Neural progenitor cell (in vitro differentiated cells): ENCODE measurements at regions not wholly inside any gene's neighbourhood (a gene's known extent, or its start where the extent isn't known, plus 50 kb on each side); places are given as distances from the start of the nearest gene placed in this dataset.
A peak's percentile ranks its signal among the peaks of the same experiment; 100 is the strongest.

Source experiments
- DNase-seq: peaks from one replicate; pipeline ENCODE4 v3.0.0-alpha.2; 2016; ENCODE audit warnings: low spot score
- H2AFZ ChIP-seq: fragments of 200-600 bp; sonication (generic); replicated peaks from 2 replicates; pipeline ENCODE4 v1.6.1; 2016; ENCODE audit warnings: antibody characterized with exemption
- H3F3A ChIP-seq: fragments of 200-600 bp; sonication (generic); 2 replicates; pipeline ENCODE4 v1.6.1; 2016; ENCODE audit warnings: antibody characterized with exemption, low read depth
- H3K27ac ChIP-seq: fragments of 200-600 bp; sonication (generic); 2 replicates; pipeline ENCODE4 v1.5.1; 2016; ENCODE audit warnings: mild to moderate bottlenecking
- H3K27me3 ChIP-seq: fragments of 200-600 bp; sonication (generic); 2 replicates; pipeline ENCODE4 v1.6.1; 2016; ENCODE audit warnings: mild to moderate bottlenecking, moderate library complexity
- H3K36me3 ChIP-seq: fragments of 200-600 bp; sonication (generic); 2 replicates; pipeline ENCODE4 v1.5.1; 2016
- H3K4me1 ChIP-seq: fragments of 200-600 bp; sonication (generic); 2 replicates; pipeline ENCODE4 v1.6.1; 2016; ENCODE audit warnings: mixed run types
- H3K4me2 ChIP-seq: fragments of 200-600 bp; sonication (generic); 2 replicates; pipeline ENCODE4 v1.6.1; 2016
- H3K4me3 ChIP-seq: fragments of 200-600 bp; sonication (generic); 2 replicates; pipeline ENCODE4 v1.5.1; 2016
- H3K79me2 ChIP-seq: fragments of 200-600 bp; sonication (generic); 2 replicates; pipeline ENCODE4 v1.6.1; 2016; ENCODE audit warnings: low read depth
- H3K9ac ChIP-seq: fragments of 200-600 bp; sonication (generic); 2 replicates; pipeline ENCODE4 v1.6.1; 2016
- H3K9me3 ChIP-seq: fragments of 200-600 bp; sonication (generic); 2 replicates; pipeline ENCODE4 v1.5.1; 2016; ENCODE audit warnings: low read depth
- H4K20me1 ChIP-seq: fragments of 200-600 bp; sonication (generic); 2 replicates; pipeline ENCODE4 v1.6.1; 2016; ENCODE audit warnings: low read depth
- H3K27ac Mint-ChIP-seq: 3 replicates; pipeline ENCODE4 v1.8.0; 2021; ENCODE audit warnings: mixed read lengths
- H3K27me3 Mint-ChIP-seq: 2 replicates; pipeline ENCODE4 v1.8.0; 2022; ENCODE audit warnings: low read depth, mild to moderate bottlenecking, inconsistent platforms, moderate library complexity, mixed read lengths; ENCODE audit not compliant: insufficient read depth
- H3K36me3 Mint-ChIP-seq: 3 replicates; pipeline ENCODE4 v1.8.0; 2021; ENCODE audit warnings: mixed read lengths
- H3K4me1 Mint-ChIP-seq: 3 replicates; pipeline ENCODE4 v1.8.0; 2021; ENCODE audit warnings: mixed read lengths
- H3K4me3 Mint-ChIP-seq: 3 replicates; pipeline ENCODE4 v1.8.0; 2021; ENCODE audit warnings: mild to moderate bottlenecking, moderate library complexity, mixed read lengths
- H3K9me3 Mint-ChIP-seq: 3 replicates; pipeline ENCODE4 v1.8.0; 2020; ENCODE audit warnings: mixed read lengths
- EZH2 ChIP-seq: fragments of 200-600 bp; sonication (generic); IDR thresholded peaks from 2 replicates; pipeline ENCODE4 v1.6.1; 2017; ENCODE audit warnings: antibody characterized with exemption, mild to moderate bottlenecking, moderate library complexity
- EZH2phosphoT487 ChIP-seq: fragments of 200-600 bp; sonication (generic); IDR thresholded peaks from 2 replicates; pipeline ENCODE4 v1.6.1; 2017; ENCODE audit warnings: antibody characterized with exemption
- TF ChIP-seq, protein P1 (sequence below): fragments of 200-600 bp; sonication (generic); IDR thresholded peaks from 2 replicates; pipeline ENCODE4 v1.5.1; 2017; ENCODE audit warnings: antibody characterized with exemption, mild to moderate bottlenecking

- Histone ChIP-seq H3K79me2 (no peaks in the 10 kb centered on the region), H3K9me3 (no peaks in the 10 kb centered on the region), H3K27me3 (no peaks in the 10 kb centered on the region), H2AFZ (no peak overlapping the region), H3K4me2 (peak overlapping the region; percentile 36), H3K9ac (no peak overlapping the region), H3K27ac (no peak overlapping the region), H3K4me3 (no peak overlapping the region), H3K4me1 (peaks cover 11% of the 10 kb centered on the region), H3F3A (no peaks in the 10 kb centered on the region), H4K20me1 (no peaks in the 10 kb centered on the region), H3K36me3 (no peaks in the 10 kb centered on the region)
- Mint-ChIP-seq H3K9me3 (no peaks in the 10 kb centered on the region), H3K27ac (no peak overlapping the region), H3K4me1 (peaks cover 14% of the 10 kb centered on the region), H3K36me3 (no peaks in the 10 kb centered on the region), H3K4me3 (no peak overlapping the region), H3K27me3 (peaks cover 3% of the 10 kb centered on the region)
- peak; percentile 35 for DNase-seq
- TF ChIP-seq, protein P1, sequence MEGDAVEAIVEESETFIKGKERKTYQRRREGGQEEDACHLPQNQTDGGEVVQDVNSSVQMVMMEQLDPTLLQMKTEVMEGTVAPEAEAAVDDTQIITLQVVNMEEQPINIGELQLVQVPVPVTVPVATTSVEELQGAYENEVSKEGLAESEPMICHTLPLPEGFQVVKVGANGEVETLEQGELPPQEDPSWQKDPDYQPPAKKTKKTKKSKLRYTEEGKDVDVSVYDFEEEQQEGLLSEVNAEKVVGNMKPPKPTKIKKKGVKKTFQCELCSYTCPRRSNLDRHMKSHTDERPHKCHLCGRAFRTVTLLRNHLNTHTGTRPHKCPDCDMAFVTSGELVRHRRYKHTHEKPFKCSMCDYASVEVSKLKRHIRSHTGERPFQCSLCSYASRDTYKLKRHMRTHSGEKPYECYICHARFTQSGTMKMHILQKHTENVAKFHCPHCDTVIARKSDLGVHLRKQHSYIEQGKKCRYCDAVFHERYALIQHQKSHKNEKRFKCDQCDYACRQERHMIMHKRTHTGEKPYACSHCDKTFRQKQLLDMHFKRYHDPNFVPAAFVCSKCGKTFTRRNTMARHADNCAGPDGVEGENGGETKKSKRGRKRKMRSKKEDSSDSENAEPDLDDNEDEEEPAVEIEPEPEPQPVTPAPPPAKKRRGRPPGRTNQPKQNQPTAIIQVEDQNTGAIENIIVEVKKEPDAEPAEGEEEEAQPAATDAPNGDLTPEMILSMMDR, result no peak
- TF ChIP-seq EZH2phosphoT487 (no peak), EZH2 (no peak)
Observed at GRCh38 chr2:58973811-58974281, 732.7 kb upstream of the FANCL start.

GRCh38 chr2:58972737-58973136 lies 731.6 kb upstream of the FANCL start:
- peaks cover 3% of the 10 kb centered on the region for H3K27me3 Mint-ChIP-seq
- Histone ChIP-seq H2AFZ (no peak overlapping the region), H3K27me3 (no peaks in the 10 kb centered on the region), H3K4me3 (no peak overlapping the region), H3K79me2 (no peaks in the 10 kb centered on the region), H3K4me1 (peaks cover 11% of the 10 kb centered on the region), H3K36me3 (no peaks in the 10 kb centered on the region), H4K20me1 (no peaks in the 10 kb centered on the region), H3F3A (no peaks in the 10 kb centered on the region), H3K27ac (no peak overlapping the region), H3K9ac (no peak overlapping the region), H3K9me3 (no peaks in the 10 kb centered on the region), H3K4me2 (no peak overlapping the region)
- no peaks in the 10 kb centered on the region for H3K9me3 Mint-ChIP-seq
- H3K27ac Mint-ChIP-seq, result no peak overlapping the region
- no peaks in the 10 kb centered on the region for H3K36me3 Mint-ChIP-seq
- DNase-seq, result no peak
- peaks cover 14% of the 10 kb centered on the region for H3K4me1 Mint-ChIP-seq
- TF ChIP-seq EZH2phosphoT487, result no peak
- TF ChIP-seq EZH2, result no peak
- TF ChIP-seq, protein P1, result no peak
- H3K4me3 Mint-ChIP-seq, result no peak overlapping the region

DNA sequence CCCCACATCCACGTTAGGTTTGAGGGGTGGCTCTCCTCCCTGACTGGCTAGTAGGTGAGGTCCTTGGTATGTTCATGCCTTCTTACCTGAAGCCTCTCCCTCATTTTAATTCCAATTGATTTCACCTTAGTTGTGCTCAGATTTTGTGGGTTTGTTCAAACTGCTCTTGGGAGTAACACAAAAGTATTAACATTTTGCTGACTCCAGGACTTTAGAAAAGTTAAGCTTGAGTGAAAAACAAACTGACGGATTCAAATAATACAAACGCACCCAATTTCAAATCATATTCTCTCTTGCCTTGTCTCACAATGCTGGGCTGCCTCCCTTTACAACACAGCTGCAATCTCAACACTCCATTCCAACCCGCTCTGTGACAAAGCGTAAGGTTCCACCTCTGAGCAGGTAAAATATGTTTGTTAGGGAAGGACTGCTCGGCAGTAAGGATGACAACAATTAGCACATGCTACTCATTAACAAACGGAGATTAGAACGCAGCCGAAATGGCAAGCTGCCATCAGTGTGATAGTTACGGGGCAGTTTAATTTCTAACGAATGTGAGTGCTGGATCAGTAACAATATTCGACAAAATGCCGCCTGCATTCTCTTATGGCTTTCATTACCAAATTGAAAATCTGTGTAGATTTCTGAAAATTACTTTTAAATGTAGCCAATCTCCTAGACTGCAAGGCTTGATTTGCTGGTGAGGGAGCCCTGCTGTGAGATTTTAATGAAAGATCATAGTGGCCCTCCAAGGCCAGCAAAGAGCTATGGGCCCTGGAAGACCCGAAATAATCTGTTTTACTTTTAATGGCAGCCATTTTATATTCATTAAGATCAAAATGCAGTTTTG lies 730.6 kb upstream of the FANCL start:
- Histone ChIP-seq H4K20me1 (no peaks in the 10 kb centered on the region), H3F3A (no peaks in the 10 kb centered on the region), H3K79me2 (no peaks in the 10 kb centered on the region), H3K36me3 (no peaks in the 10 kb centered on the region), H3K9ac (no peak overlapping the region), H3K4me2 (no peak overlapping the region), H3K27ac (no peak overlapping the region), H2AFZ (no peak overlapping the region), H3K4me3 (no peak overlapping the region), H3K9me3 (no peaks in the 10 kb centered on the region), H3K27me3 (no peaks in the 10 kb centered on the region), H3K4me1 (peaks cover 11% of the 10 kb centered on the region)
- H3K4me1 Mint-ChIP-seq, result peaks cover 13% of the 10 kb centered on the region
- H3K27ac Mint-ChIP-seq, result no peak overlapping the region
- no peak overlapping the region for H3K4me3 Mint-ChIP-seq
- DNase-seq, result no peak
- no peaks in the 10 kb centered on the region for H3K36me3 Mint-ChIP-seq
- H3K9me3 Mint-ChIP-seq, result no peaks in the 10 kb centered on the region
- H3K27me3 Mint-ChIP-seq, result peaks cover 2% of the 10 kb centered on the region
- TF ChIP-seq, protein P1, result no peak
